GM13977 (cell line): ENCODE measurements at regions not wholly inside any gene's neighbourhood (a gene's known extent, or its start where the extent isn't known, plus 50 kb on each side); places are given as distances from the start of the nearest gene placed in this dataset.

Experiments
- DNase-seq: peaks from one replicate; pipeline ENCODE4 v3.0.0; 2012; ENCODE audit warnings: low spot score
- CTCF ChIP-seq: IDR thresholded peaks from 2 replicates; pipeline ENCODE4 v1.5.1; 2012; ENCODE audit warnings: mild to moderate bottlenecking, control low read depth; ENCODE audit not compliant: insufficient read depth; ENCODE audit errors: extremely low read depth, missing control alignments
- in situ Hi-C: fragments of 300-500 bp; cut with MboI; formaldehyde crosslinking; loops from one replicate; pipeline ENCODE4 v1.12.0; 2022; ENCODE audit warnings: low sequenced_read_pairs, low pct_unique_long_range_greater_than_20kb, mixed read lengths, inconsistent platforms; ENCODE audit not compliant: unreplicated experiment

- peak; percentile 47 for TF ChIP-seq CTCF
- peak; percentile 7 for DNase-seq
- in situ Hi-C loops: no loop called here
These were observed 195.0 kb upstream of the OLFM3 start for GRCh38 chr1:102191723-102192122.

GRCh38 chr1:102190429-102190828 is 193.7 kb upstream of the OLFM3 start:
- no peak for TF ChIP-seq CTCF
- in situ Hi-C loops: no loop called here
- DNase-seq: no peak

GRCh38 chr1:102186536-102186935 is 189.8 kb upstream of the OLFM3 start:
- in situ Hi-C loops: no loop called here
- TF ChIP-seq CTCF: no peak
- no peak for DNase-seq

- no peak for TF ChIP-seq CTCF
- in situ Hi-C loops: no loop called here
- no peak for DNase-seq
These were observed 188.5 kb upstream of the OLFM3 start for GRCh38 chr1:102185260-102185659.

- TF ChIP-seq CTCF: no peak
- in situ Hi-C loops: no loop called here
- no peak for DNase-seq
These were observed 187.8 kb upstream of the OLFM3 start for GRCh38 chr1:102184477-102184876.

- no peak for DNase-seq
- in situ Hi-C loops: no loop called here
These were observed 187.0 kb upstream of the OLFM3 start for GRCh38 chr1:102183711-102184110.

More at GRCh38 chr1:102183711-102184110, 187.0 kb upstream of the OLFM3 start:
- TF ChIP-seq CTCF: no peak
